Panc1 (cell line): ENCODE measurements at regions not wholly inside any gene's neighbourhood (a gene's known extent, or its start where the extent isn't known, plus 50 kb on each side); places are given as distances from the start of the nearest gene placed in this dataset.

Source experiments
- CTCF ChIP-seq: fragments of 450-650 bp; IDR thresholded peaks from 2 replicates; pipeline ENCODE4 v1.5.1; 2017; ENCODE audit warnings: mild to moderate bottlenecking
- POLR2AphosphoS5 ChIP-seq: IDR thresholded peaks from 2 replicates; pipeline ENCODE4 v1.6.1; 2012; ENCODE audit warnings: mild to moderate bottlenecking, low read depth, low read length, moderate library complexity
- REST ChIP-seq, 2 experiments: IDR thresholded peaks; 2 replicates each; pipeline ENCODE4 v1.6.1; 2011 to 2012; ENCODE audit warnings: low read depth in 2 of 2, control low read depth in 1 of 2, low read length in 1 of 2, mild to moderate bottlenecking in 1 of 2, moderate library complexity in 1 of 2; ENCODE audit not compliant: insufficient read depth in 1 of 2
- TCF7L2 ChIP-seq: IDR thresholded peaks from 2 replicates; pipeline ENCODE4 v1.6.1; 2011; ENCODE audit warnings: mild to moderate bottlenecking, low read depth, low read length, inconsistent platforms

- TF ChIP-seq REST (IDR thresholded peaks at IDR 0.05; ENCODE audit: insufficient read depth in 1 of 2, low read depth in 2 of 2, low read length in 1 of 2) (no peak), CTCF (no peak), POLR2AphosphoS5 (no peak), TCF7L2 (no peak)
Observed at GRCh38 chr13:81139987-81140386, 799.1 kb upstream of the SPRY2 start.
